Stimulated activated naive CD4-positive, alpha-beta T cell treated with Interleukin-2 at 50 U/mL for 16 hours (primary cell): ENCODE measurements at regions not wholly inside any gene's neighbourhood (a gene's known extent, or its start where the extent isn't known, plus 50 kb on each side); places are given as distances from the start of the nearest gene placed in this dataset.
"Not testable (repeated sequence)": the region's sequence is repeated elsewhere in the genome, so short reads cannot be mapped to it uniquely, and the experiment has no call there.

Experiments
- DNase-seq: peaks from one replicate; lab custom pipeline; 2025; lab: John Stamatoyannopoulos, UW

GRCh38 chr6:160804639-160805038, 102.6 kb downstream of the PLG start:
- DNase-seq: no peak

GRCh38 chr6:160808263-160808662, 106.2 kb downstream of the PLG start:
- DNase-seq: no peak

- DNase-seq: no peak
Observed at GRCh38 chr6:160810238-160810637, 108.2 kb downstream of the PLG start.

- DNase-seq: no peak
Observed at GRCh38 chr6:160812097-160812496, 110.1 kb downstream of the PLG start.

- DNase-seq: no peak
Observed at GRCh38 chr6:160818934-160819333, 116.9 kb downstream of the PLG start.

- DNase-seq: not testable (repeated sequence)
Observed at GRCh38 chr6:160820661-160821060, 118.6 kb downstream of the PLG start.

DNA sequence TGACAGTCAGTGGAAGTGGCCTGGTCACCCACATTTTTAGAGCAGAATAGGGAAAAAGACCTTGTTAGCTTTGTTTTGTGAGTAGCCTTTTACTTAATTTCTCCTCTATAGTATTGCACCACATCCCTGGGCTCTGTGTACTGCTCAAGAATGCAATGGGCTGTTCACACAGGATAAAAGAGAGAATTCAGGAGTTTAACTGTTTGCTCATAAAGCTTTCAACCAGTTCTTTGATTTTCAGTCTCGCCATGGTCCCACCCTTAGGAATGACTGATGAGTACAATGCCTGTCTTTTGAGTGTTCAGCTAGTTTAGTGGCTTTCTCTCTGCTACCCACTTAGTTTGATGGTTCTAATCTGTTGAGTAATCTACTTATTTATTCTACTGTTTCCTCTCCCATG, 129.7 kb downstream of the PLG start:
- DNase-seq: no peak

DNA sequence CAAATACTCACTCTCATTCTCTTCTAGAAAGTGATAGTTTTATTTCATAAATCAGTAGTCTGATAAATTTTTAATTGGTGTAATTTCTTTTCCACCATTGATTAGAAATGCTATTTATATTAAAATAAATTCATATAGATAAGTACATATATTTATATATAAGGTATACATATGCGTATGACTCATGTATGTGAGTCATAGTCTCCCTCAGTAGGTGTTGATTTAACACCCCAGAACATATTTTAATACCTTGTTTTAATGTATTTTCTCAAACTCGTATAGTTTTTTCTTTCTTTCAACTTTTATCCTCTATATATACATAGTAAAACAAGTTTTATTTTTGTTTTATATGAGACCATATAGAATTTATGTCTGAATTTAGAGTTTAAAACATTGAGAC, 130.4 kb downstream of the PLG start:
- DNase-seq: no peak

GRCh38 chr6:160837146-160837545, 135.1 kb downstream of the PLG start:
- DNase-seq: no peak

- DNase-seq: no peak
Observed at GRCh38 chr6:160851031-160851430, 140.5 kb upstream of the MAP3K4 start.

DNA sequence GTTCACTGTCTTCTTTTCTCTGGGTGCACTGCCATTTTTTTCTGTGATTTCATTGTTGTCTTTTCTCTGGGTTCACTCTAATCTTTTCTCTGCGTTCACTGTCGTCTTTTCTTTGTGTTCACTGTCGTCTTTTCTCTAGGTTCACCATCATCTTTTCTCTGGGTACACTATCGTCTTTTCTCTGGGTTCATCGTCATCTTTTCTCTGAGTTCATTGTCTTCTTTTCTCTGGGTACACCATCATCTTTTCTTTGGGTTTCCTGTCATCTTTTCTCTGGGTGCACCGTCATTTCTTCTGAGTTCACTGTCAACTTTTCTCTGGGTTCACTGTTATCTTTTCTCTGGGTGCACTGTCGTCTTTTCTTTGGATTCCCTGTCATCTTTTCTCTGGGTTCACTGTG, 137.6 kb upstream of the MAP3K4 start:
- DNase-seq: no peak

DNA sequence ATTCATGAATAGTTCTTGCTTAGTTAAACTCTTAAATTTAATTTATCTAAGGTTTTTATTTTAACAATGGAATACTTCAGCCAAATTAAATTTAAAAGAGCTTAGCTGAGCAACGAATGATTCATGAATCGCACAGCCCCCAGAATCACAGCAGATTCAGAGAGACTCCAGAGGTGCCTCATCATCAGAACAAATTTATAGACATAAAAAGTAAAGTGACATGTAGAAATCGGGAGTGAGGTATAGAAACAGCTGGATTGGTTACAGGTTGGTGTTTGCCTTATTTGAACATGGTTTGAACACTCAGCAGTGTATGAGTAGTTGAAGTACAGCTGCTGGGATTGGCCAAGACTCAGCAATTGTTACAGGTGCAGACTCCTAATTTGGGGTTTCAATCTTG, 132.7 kb upstream of the MAP3K4 start:
- no peak for DNase-seq

DNA sequence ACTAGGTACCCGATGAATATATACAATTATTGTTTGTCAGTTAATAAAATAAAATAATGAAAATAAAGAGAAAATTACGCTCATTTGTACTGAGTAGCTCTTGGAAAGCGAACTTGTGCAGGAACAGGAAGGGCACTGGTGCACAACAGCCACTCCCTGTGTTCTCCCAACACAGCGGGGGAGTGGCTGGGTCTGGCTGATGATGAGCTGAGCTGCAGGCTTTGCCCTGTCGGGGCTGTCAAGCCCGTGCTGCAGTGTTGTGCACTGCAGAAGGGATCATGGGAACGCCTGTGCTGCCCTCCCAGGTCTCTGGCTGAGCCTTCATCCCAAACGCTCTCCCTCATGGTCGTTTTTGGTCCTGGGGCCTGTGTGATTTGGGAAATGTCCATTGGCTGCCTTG, 131.7 kb upstream of the MAP3K4 start:
- DNase-seq: no peak

DNA sequence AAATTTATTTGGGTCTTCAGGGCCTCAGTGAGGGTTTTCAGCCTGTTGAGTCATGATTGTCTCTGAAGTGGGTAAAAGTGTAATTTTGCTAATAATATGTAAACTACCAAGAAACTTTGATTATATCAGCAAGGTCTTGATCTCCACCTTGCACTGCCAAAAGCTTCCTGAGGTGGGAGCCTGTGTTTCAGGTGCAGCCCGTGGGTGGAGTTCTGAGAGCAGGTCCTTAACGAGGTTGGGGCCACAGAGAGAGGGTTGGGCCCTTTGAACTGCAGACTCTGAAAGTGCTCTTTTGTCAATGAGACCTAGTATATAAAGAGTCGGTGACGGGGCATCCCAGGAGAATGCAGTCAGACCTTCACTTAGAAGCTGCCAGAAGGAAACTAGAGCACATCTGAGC, 129.7 kb upstream of the MAP3K4 start:
- DNase-seq: no peak

- DNase-seq: no peak
Observed at GRCh38 chr6:160863782-160864181, 127.8 kb upstream of the MAP3K4 start.

DNA sequence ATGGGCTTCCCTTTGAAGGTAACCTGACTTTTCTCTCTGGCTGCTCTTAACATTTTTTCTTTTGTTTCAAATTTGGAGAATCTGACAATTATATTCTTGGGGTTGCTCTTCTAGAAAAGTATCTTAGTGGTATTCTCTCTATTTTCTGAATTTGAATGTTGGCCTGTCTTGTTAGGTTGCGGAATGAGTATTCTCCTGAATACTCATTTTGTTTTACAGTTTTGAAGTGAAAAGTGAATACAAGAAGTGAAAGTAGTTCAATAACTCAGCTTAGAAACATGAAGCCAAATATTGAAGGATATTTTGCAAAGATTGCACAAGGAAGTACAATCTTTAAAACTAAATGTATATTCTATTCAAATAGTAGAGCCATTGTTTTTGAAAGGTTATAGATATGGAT, 120.2 kb upstream of the MAP3K4 start:
- no peak for DNase-seq

- DNase-seq: no peak
Observed at GRCh38 chr6:160881148-160881808, 110.3 kb upstream of the MAP3K4 start.

GRCh38 chr6:160882006-160882405, 109.6 kb upstream of the MAP3K4 start:
- no peak for DNase-seq

- no peak for DNase-seq
Observed at GRCh38 chr6:160882791-160883279, 108.7 kb upstream of the MAP3K4 start.

DNA sequence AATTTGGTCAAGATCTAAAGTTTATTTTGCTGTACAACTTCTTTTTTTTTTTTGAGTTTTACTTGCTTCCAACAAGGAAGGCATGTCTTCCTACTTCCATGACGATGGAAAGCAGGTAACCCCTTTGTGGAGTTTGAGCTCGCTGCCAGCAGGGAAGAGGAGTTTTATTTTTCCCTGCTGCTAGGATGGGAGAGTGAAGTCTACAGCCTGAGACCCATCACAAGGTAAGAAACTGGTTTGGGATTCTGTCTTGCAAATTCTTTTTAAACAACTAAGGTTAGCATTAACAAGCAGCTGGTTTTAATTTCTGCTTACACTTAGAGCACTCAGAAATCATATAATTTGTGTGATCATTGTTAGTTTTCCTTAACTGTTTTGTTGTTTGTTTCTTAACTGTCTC, 108.0 kb upstream of the MAP3K4 start:
- no peak for DNase-seq

GRCh38 chr6:160883999-160884398, 107.6 kb upstream of the MAP3K4 start:
- no peak for DNase-seq

- DNase-seq: not testable (repeated sequence)
Observed at GRCh38 chr6:160889148-160889547, 102.4 kb upstream of the MAP3K4 start.

DNA sequence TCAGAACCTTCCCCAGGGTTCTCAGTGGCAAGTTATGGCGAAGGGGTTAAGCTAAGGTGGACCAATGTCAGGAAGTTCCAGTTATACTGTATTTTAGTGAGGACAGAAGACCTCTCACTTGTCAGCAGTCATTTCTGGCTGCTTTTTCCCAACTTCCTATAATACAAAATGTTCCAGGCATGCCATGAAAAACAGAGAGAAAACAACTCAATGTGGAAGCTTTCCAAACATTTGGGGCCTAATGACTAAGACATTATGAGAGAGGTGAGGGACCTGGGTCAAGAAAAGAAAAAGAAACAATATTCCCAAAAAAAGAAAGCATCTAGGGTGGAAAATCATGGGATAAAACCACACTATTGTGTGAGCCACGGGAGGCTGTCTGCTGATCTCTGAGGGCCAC, 99.9 kb upstream of the MAP3K4 start:
- no peak for DNase-seq

DNA sequence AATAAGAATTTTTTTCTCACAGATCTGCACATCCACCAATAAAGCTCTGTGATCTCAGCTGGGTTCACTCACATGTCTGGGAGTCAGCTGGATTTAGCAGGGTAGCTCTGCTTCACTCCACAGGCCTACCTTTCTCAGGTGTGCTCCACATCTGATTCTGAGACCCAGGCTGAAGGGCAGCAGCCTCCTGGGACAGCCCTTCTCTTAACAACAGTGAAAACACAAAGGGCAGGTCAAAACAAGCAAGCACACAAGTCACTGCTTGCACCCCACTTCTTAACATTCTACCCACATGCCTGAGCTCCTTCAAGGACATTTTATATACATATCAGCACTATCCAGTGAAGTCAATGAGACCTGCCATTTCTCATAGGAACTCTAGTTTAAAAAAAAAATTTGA, 96.0 kb upstream of the MAP3K4 start:
- DNase-seq: no peak
